RWPE2 (cell line): ENCODE measurements at regions not wholly inside any gene's neighbourhood (a gene's known extent, or its start where the extent isn't known, plus 50 kb on each side); places are given as distances from the start of the nearest gene placed in this dataset.

Experiments used
- ATAC-seq: fragments of 200-7000 bp; cut with Tn5 transposase; 3 replicates; pipeline ENCODE4 v1.9.1; 2021; ENCODE audit warnings: low read depth
- DNase-seq: peaks from one replicate; pipeline ENCODE4 v3.0.0-alpha.2; 2020; ENCODE audit warnings: low spot score
- H3K27ac ChIP-seq: fragments of 450-650 bp; 2 replicates; pipeline ENCODE4 v1.5.1; 2017; ENCODE audit warnings: mild to moderate bottlenecking; ENCODE audit not compliant: poor library complexity, severe bottlenecking
- H3K27me3 ChIP-seq: fragments of 250-450 bp; sonication (Bioruptor Pico); 2 replicates; pipeline ENCODE4 v1.5.1; 2021; ENCODE audit warnings: mild to moderate bottlenecking, moderate library complexity; ENCODE audit not compliant: insufficient read depth, poor library complexity, severe bottlenecking
- H3K36me3 ChIP-seq: fragments of 250-450 bp; sonication (Bioruptor Pico); 2 replicates; pipeline ENCODE4 v1.5.1; 2020; ENCODE audit warnings: low read depth, mild to moderate bottlenecking, moderate library complexity
- H3K4me1 ChIP-seq: fragments of 250-450 bp; sonication (Bioruptor Pico); 2 replicates; pipeline ENCODE4 v1.5.1; 2021; ENCODE audit warnings: mild to moderate bottlenecking, moderate library complexity; ENCODE audit not compliant: insufficient read depth, poor library complexity, severe bottlenecking
- H3K4me3 ChIP-seq: fragments of 250-450 bp; sonication (Bioruptor Pico); 2 replicates; pipeline ENCODE4 v1.5.1; 2021; ENCODE audit warnings: mild to moderate bottlenecking, moderate library complexity; ENCODE audit not compliant: severe bottlenecking
- H3K9me3 ChIP-seq: fragments of 250-450 bp; sonication (Bioruptor Pico); 2 replicates; pipeline ENCODE4 v1.5.1; 2021; ENCODE audit warnings: mild to moderate bottlenecking, moderate library complexity; ENCODE audit not compliant: severe bottlenecking
- CTCF ChIP-seq: fragments of 450-650 bp; IDR thresholded peaks from one replicate; pipeline ENCODE4 v1.5.1; 2017; ENCODE audit warnings: mild to moderate bottlenecking, moderate library complexity; ENCODE audit not compliant: poor library complexity, severe bottlenecking

DNA sequence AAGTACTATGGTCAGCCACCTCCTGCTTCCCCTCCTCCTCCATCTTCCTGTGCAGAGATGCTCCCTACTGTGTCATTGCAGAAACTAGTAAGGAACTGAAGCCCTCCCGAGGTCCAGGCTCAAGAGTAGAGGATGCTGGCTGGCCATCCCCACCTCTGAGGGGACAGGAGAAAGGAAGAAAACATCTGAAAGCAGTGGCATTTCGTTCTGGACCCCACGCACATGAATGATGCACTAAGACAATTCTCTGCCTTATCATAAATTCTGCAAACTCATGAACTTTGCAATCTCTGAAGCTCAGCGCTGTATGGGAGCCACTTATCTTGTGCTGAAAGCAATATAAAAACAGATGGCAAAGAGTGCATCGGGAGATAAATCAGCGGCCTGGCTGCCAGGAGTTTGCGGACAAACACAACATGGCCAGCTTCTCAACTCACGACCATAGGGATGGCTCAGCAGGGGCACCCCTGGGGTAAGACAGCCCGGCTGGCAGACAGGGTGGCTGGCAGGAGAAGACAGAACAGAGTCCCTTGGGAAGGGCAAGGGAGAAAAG is 306.4 kb downstream of the NXPE2 start:
- Histone ChIP-seq H3K4me1 (no peaks in the 10 kb centered on the region), H3K27me3 (no peaks in the 10 kb centered on the region), H3K9me3 (no peaks in the 10 kb centered on the region), H3K4me3 (no peak overlapping the region), H3K27ac (no peak overlapping the region), H3K36me3 (no peaks in the 10 kb centered on the region)
- DNase-seq (no peak), ATAC-seq (no peak)
- TF ChIP-seq CTCF = no peak

GRCh38 chr11:114986365-114986764 is 308.0 kb downstream of the NXPE2 start:
- TF ChIP-seq CTCF = no peak
- ATAC-seq = no peak
- no peaks in the 10 kb centered on the region for H3K9me3 ChIP-seq

DNA sequence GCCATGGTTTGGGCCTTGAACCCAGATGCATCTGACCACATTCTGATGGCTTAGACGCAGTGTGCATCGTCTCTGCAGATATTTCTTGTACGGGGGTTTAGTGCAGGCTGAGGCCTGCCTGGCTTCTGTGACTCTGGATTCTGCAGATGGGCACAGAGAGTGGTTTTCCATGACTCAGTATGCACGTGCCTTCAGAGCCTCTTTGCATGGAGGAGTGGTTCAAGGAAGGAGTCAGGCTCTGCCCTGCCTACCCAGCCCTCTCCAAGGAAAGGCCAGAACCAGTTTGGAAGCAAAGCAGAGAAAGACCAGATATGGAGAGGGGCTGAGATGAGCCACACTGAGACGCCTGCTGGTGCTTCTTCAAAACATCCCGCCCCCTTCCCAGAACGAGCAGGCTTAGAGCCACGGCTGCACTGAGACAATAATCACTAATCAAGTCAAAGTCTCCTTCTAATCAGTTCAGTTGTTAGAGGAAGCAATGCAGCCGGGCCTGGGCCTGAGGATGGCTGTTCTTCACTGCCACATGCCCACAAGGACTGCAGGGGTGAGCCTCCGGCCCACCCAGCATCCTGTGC is 308.9 kb downstream of the NXPE2 start:
- Histone ChIP-seq H3K27ac (no peak overlapping the region), H3K4me3 (no peak overlapping the region), H3K36me3 (no peaks in the 10 kb centered on the region), H3K27me3 (peaks cover 3% of the 10 kb centered on the region), H3K4me1 (no peaks in the 10 kb centered on the region), H3K9me3 (no peaks in the 10 kb centered on the region)
- no peak for ATAC-seq
- DNase-seq = no peak
- TF ChIP-seq CTCF = no peak

More at GRCh38 chr11:114986365-114986764, 308.0 kb downstream of the NXPE2 start:
- no peak for DNase-seq
- Histone ChIP-seq H3K4me3 (no peak overlapping the region), H3K27me3 (no peaks in the 10 kb centered on the region), H3K36me3 (no peaks in the 10 kb centered on the region), H3K4me1 (no peaks in the 10 kb centered on the region), H3K27ac (no peak overlapping the region)

- ATAC-seq (no peak), DNase-seq (no peak)
- Histone ChIP-seq H3K27me3 (peaks cover 3% of the 10 kb centered on the region), H3K4me1 (no peaks in the 10 kb centered on the region), H3K9me3 (no peaks in the 10 kb centered on the region), H3K36me3 (no peaks in the 10 kb centered on the region), H3K4me3 (no peak overlapping the region), H3K27ac (no peak overlapping the region)
- no peak for TF ChIP-seq CTCF
These were observed 310.3 kb downstream of the NXPE2 start for GRCh38 chr11:114988644-114989043.

- TF ChIP-seq CTCF = no peak
- Histone ChIP-seq H3K27ac (no peak overlapping the region), H3K27me3 (peaks cover 3% of the 10 kb centered on the region), H3K36me3 (no peaks in the 10 kb centered on the region), H3K9me3 (no peaks in the 10 kb centered on the region), H3K4me3 (no peak overlapping the region), H3K4me1 (no peaks in the 10 kb centered on the region)
- DNase-seq (no peak), ATAC-seq (no peak)
These were observed 311.2 kb downstream of the NXPE2 start for GRCh38 chr11:114989536-114989935.
